H9 (cell line): ENCODE measurements at regions not wholly inside any gene's neighbourhood (a gene's known extent, or its start where the extent isn't known, plus 50 kb on each side); places are given as distances from the start of the nearest gene placed in this dataset.

Source experiments
- DNase-seq: peaks from one replicate; pipeline ENCODE4 v3.0.0-alpha.2; 2017
- H2AFZ ChIP-seq: one replicate; pipeline ENCODE4 v1.6.1; 2013; ENCODE audit warnings: mild to moderate bottlenecking, low read length, control low read depth, moderate library complexity
- H2AK5ac ChIP-seq: 2 replicates; pipeline ENCODE4 v1.6.1; 2013; ENCODE audit warnings: low read length, control low read depth, mixed read lengths; ENCODE audit not compliant: insufficient read length
- H2BK120ac ChIP-seq: one replicate; pipeline ENCODE4 v1.6.1; 2013; ENCODE audit warnings: low read depth, mild to moderate bottlenecking, low read length, control low read depth, inconsistent platforms; ENCODE audit not compliant: poor library complexity, severe bottlenecking
- H2BK12ac ChIP-seq: 2 replicates; pipeline ENCODE4 v1.6.1; 2013; ENCODE audit warnings: low read length, control low read depth, mixed read lengths, low read depth; ENCODE audit not compliant: insufficient read length
- H2BK15ac ChIP-seq: 2 replicates; pipeline ENCODE4 v1.6.1; 2013; ENCODE audit warnings: low read depth, low read length, control low read depth
- H2BK20ac ChIP-seq: one replicate; pipeline ENCODE4 v1.6.1; 2013; ENCODE audit warnings: low read depth, mild to moderate bottlenecking, low read length, control low read depth, inconsistent platforms; ENCODE audit not compliant: poor library complexity, severe bottlenecking
- H2BK5ac ChIP-seq: 2 replicates; pipeline ENCODE4 v1.6.1; 2013; ENCODE audit warnings: low read length, control low read depth, mixed read lengths; ENCODE audit not compliant: insufficient read length
- H3K14ac ChIP-seq: 2 replicates; pipeline ENCODE4 v1.6.1; 2013; ENCODE audit warnings: low read length, control low read depth; ENCODE audit not compliant: insufficient read depth
- H3K18ac ChIP-seq: 2 replicates; pipeline ENCODE4 v1.6.1; 2013; ENCODE audit warnings: low read depth, mild to moderate bottlenecking, mixed read lengths, low read length, control low read depth; ENCODE audit not compliant: insufficient read length
- H3K23ac ChIP-seq: 2 replicates; pipeline ENCODE4 v1.6.1; 2013; ENCODE audit warnings: low read length, control low read depth, mixed read lengths, low read depth; ENCODE audit not compliant: insufficient read length
- H3K23me2 ChIP-seq: 2 replicates; pipeline ENCODE4 v1.6.1; 2013; ENCODE audit warnings: low read depth, mild to moderate bottlenecking, mixed read lengths, low read length, control low read depth; ENCODE audit not compliant: insufficient read length, poor library complexity, severe bottlenecking
- H3K27ac ChIP-seq: 2 replicates; pipeline ENCODE4 v1.5.1; 2013; ENCODE audit warnings: low read length, control low read depth, mixed read lengths, low read depth; ENCODE audit not compliant: insufficient read length
- H3K27me3 ChIP-seq: 2 replicates; pipeline ENCODE4 v1.6.1; 2013; ENCODE audit warnings: low read length, control low read depth, inconsistent platforms; ENCODE audit not compliant: insufficient read depth
- H3K4ac ChIP-seq: 2 replicates; pipeline ENCODE4 v1.6.1; 2013; ENCODE audit warnings: low read depth, mild to moderate bottlenecking, control low read depth, inconsistent platforms, low read length, moderate library complexity
- H3K4me1 ChIP-seq: 2 replicates; pipeline ENCODE4 v1.6.1; 2013; ENCODE audit warnings: low read length, control low read depth, inconsistent platforms; ENCODE audit not compliant: insufficient read depth
- H3K4me2 ChIP-seq: 2 replicates; pipeline ENCODE4 v1.6.1; 2013; ENCODE audit warnings: low read length, control low read depth, mixed read lengths; ENCODE audit not compliant: insufficient read length, insufficient read depth
- H3K56ac ChIP-seq: 2 replicates; pipeline ENCODE4 v1.6.1; 2013; ENCODE audit warnings: low read depth, mild to moderate bottlenecking, mixed read lengths, low read length, control low read depth; ENCODE audit not compliant: insufficient read length
- H3K79me1 ChIP-seq: 2 replicates; pipeline ENCODE4 v1.6.1; 2013; ENCODE audit warnings: low read depth, mild to moderate bottlenecking, moderate library complexity, low read length, control low read depth, inconsistent platforms; ENCODE audit not compliant: insufficient read depth, poor library complexity, severe bottlenecking
- H3K79me2 ChIP-seq: 2 replicates; pipeline ENCODE4 v1.6.1; 2013; ENCODE audit warnings: low read length, control low read depth, inconsistent platforms; ENCODE audit not compliant: insufficient read depth
- H3K9ac ChIP-seq: 2 replicates; pipeline ENCODE4 v1.6.1; 2013; ENCODE audit warnings: low read length, control low read depth, mixed read lengths; ENCODE audit not compliant: insufficient read length; ENCODE audit errors: extremely low read depth
- H3K9me3 ChIP-seq: one replicate; pipeline ENCODE4 v1.6.1; 2013; ENCODE audit warnings: low read depth, low read length, inconsistent platforms; ENCODE audit not compliant: control insufficient read depth
- H3T11ph ChIP-seq: one replicate; pipeline ENCODE4 v1.6.1; 2013; ENCODE audit warnings: mild to moderate bottlenecking, low read length, control low read depth, inconsistent platforms
- H4K20me1 ChIP-seq: one replicate; pipeline ENCODE4 v1.6.1; 2013; ENCODE audit not compliant: control insufficient read depth, insufficient read length, insufficient read depth
- H4K5ac ChIP-seq: 2 replicates; pipeline ENCODE4 v1.6.1; 2013; ENCODE audit warnings: low read depth, mild to moderate bottlenecking, mixed read lengths, low read length, control low read depth; ENCODE audit not compliant: insufficient read length
- H4K8ac ChIP-seq: replicated peaks from 2 replicates; pipeline ENCODE4 v1.6.1; 2013; ENCODE audit warnings: low read length, control low read depth, mixed read lengths, low read depth; ENCODE audit not compliant: insufficient read length
- H4K91ac ChIP-seq: 2 replicates; pipeline ENCODE4 v1.6.1; 2013; ENCODE audit warnings: low read depth, mild to moderate bottlenecking, moderate library complexity, mixed read lengths, low read length, control low read depth; ENCODE audit not compliant: insufficient read length
- H3K27ac Mint-ChIP-seq, 3 experiments: 2 replicates in 2 of 3; 3 replicates in 1 of 3; pipeline ENCODE4 v1.8.0; 2020 to 2021; ENCODE audit warnings: mixed read lengths in 3 of 3, mild to moderate bottlenecking in 1 of 3, moderate library complexity in 1 of 3
- H3K27me3 Mint-ChIP-seq: 2 replicates; pipeline ENCODE4 v1.8.0; 2021; ENCODE audit warnings: low read depth, mild to moderate bottlenecking, moderate library complexity, mixed read lengths
- H3K36me3 Mint-ChIP-seq, 3 experiments: 2 replicates in 2 of 3; 3 replicates in 1 of 3; pipeline ENCODE4 v1.8.0; 2020 to 2021; ENCODE audit warnings: low read depth in 3 of 3, mixed read lengths in 3 of 3; ENCODE audit not compliant: insufficient read depth in 1 of 3
- H3K4me1 Mint-ChIP-seq, 2 experiments: 2 replicates each; pipeline ENCODE4 v1.8.0; 2020; ENCODE audit warnings: mixed read lengths in 2 of 2
- H3K4me3 Mint-ChIP-seq, 2 experiments: 2 replicates in 1 of 2; 3 replicates in 1 of 2; pipeline ENCODE4 v1.8.0; 2020 to 2021; ENCODE audit warnings: mild to moderate bottlenecking in 2 of 2, mixed read lengths in 2 of 2, moderate library complexity in 1 of 2
- H3K9me3 Mint-ChIP-seq, 2 experiments: 2 replicates in 1 of 2; 3 replicates in 1 of 2; pipeline ENCODE4 v1.8.0; 2020; ENCODE audit warnings: mild to moderate bottlenecking in 2 of 2, mixed read lengths in 2 of 2, moderate library complexity in 1 of 2
- CTCF ChIP-seq: fragments of 200-600 bp; sonication (generic); conservative IDR thresholded peaks from 3 replicates; pipeline ENCODE4 v1.8.0; 2021; ENCODE audit warnings: antibody characterized with exemption, mild to moderate bottlenecking
- WGBS: extraction: QIAGEN DNeasy Blood & Tissue Kit; methylation state at CpG from one replicate; pipeline ENCODE4 v1.1.7; 2013; ENCODE audit warnings: missing lambda C conversion rate, low lambda C conversion rate, mixed read lengths; ENCODE audit not compliant: insufficient read length; ENCODE audit errors: extremely low coverage; 5-methylcytosine and 5-hydroxymethylcytosine counted together

- no peaks in the 10 kb centered on the region for H3K9me3 Mint-ChIP-seq
- Histone ChIP-seq H3K23ac (no peak overlapping the region), H4K20me1 (no peaks in the 10 kb centered on the region), H4K91ac (no peak overlapping the region), H2BK12ac (no peak overlapping the region), H2BK120ac (no peak overlapping the region), H4K5ac (no peak overlapping the region), H3K56ac (no peak overlapping the region), H2AFZ (no peak overlapping the region), H3K4ac (no peak overlapping the region), H3K4me1 (no peaks in the 10 kb centered on the region), H4K8ac (no peak overlapping the region), H3K79me1 (no peaks in the 10 kb centered on the region), H2BK20ac (no peak overlapping the region), H3K18ac (no peak overlapping the region), H2AK5ac (no peak overlapping the region), H3K79me2 (no peaks in the 10 kb centered on the region), H3K27me3 (no peaks in the 10 kb centered on the region), H3K27ac (no peak overlapping the region), H2BK5ac (no peak overlapping the region), H3K23me2 (no peaks in the 10 kb centered on the region), H3K4me2 (no peak overlapping the region), H2BK15ac (no peak overlapping the region), H3K9ac (no peak overlapping the region), H3K9me3 (no peaks in the 10 kb centered on the region), H3T11ph (no peak overlapping the region), H3K14ac (no peak overlapping the region)
- no peak for DNase-seq
- no peak overlapping the region for H3K27ac Mint-ChIP-seq
- TF ChIP-seq CTCF = no peak
- H3K4me1 Mint-ChIP-seq = no peaks in the 10 kb centered on the region
- H3K27me3 Mint-ChIP-seq = no peaks in the 10 kb centered on the region
- WGBS = no CpG with 5 or more reads among the region's 2 CpGs
- H3K36me3 Mint-ChIP-seq = no peaks in the 10 kb centered on the region
- no peak overlapping the region for H3K4me3 Mint-ChIP-seq
Measured at GRCh38 chr5:25641124-25641523, 996.3 kb upstream of the CDH10 start.
